CD4-positive, alpha-beta T cell treated with Interleukin-15 for 4 hours (primary cell): ENCODE measurements at regions not wholly inside any gene's neighbourhood (a gene's known extent, or its start where the extent isn't known, plus 50 kb on each side); places are given as distances from the start of the nearest gene placed in this dataset.
"Not testable (repeated sequence)": the region's sequence is repeated elsewhere in the genome, so short reads cannot be mapped to it uniquely, and the experiment has no call there.

Source experiments
- DNase-seq: peaks from one replicate; pipeline ENCODE4 v3.0.0-alpha.2; 2020; ENCODE audit warnings: low spot score

GRCh38 chr4:3865986-3866812, 100.0 kb downstream of the ADRA2C start:
- DNase-seq, result no peak

GRCh38 chr4:3866813-3867129, 100.6 kb downstream of the ADRA2C start:
- no peak for DNase-seq

DNA sequence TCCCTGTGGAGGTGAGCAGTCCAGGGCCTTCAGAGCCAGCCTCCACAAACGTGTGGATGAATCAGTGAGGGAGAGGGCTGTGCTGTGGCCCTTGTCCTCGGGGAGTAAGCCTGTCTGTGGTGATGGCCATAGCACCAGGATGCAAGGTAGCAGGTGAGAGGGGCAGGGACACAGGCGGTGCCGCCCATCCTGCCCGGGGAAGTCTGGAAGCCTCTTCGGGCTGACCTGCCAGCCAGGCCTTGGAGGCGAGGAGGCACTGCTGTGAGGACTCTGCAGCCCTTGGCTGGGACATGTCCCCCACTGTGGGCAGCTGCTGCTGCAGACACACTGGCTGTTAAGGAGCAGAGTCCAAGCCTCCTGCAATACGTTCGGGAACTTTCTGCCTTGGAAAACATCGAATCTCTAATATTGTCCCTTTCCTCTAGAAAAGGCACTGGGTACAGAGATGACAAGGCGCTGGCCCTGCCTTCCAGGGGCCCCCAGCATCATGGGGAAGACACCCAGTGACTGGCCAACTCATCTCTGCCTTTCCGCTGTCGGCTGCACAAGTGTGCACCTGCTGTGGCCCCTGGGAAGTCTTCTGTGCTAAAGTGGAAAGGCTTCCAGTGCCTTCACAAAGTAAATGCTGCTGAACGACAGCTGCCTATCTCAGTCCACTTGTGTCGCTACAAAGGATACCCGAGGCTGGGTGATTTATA, 101.4 kb downstream of the ADRA2C start:
- DNase-seq, result no peak

DNA sequence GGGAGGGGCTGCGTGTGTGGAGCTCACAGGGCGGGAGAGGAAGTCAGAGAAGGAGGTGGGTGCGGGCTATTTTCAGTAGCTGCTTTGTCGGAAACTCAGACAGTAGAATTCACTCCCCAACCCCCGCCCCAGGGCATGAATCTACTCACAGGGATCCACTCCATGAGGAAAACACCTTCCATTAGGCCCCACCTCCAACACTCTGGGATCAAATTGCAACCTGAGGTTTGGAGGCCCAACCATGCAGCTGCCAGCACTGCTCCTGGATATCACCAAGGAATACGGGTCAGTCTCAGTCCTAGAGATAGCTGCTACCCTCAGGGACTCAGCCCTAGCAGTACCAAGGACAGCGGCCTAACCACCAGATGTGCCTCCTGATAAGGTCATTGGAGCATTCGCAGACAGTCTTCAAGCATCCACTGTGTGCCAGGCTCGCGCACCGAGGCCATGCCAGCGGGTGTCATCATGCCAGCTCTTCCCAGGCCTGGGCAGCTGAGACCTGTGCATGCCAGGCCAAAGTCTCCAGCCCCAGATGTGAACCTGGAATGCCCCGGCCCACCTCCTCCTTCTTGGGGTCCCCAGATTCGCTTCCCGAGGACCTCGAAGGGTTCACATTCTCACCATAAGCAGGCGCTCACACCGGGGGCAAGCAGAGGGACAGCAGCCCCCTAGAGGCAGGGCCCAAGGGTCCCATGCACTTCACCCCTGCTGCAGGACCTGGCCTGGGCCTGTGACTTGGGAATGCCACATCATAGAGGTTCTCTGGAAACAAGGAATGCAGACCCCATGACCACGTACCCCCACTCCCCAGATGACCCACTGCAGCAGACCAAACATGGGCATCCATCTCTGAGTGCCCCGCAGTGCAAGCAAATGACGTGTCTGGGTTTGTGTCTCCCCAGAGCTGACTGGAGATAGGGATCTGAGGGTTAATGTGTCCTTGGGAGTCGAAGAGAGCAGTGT, 102.3 kb downstream of the ADRA2C start:
- DNase-seq, result no peak

DNA sequence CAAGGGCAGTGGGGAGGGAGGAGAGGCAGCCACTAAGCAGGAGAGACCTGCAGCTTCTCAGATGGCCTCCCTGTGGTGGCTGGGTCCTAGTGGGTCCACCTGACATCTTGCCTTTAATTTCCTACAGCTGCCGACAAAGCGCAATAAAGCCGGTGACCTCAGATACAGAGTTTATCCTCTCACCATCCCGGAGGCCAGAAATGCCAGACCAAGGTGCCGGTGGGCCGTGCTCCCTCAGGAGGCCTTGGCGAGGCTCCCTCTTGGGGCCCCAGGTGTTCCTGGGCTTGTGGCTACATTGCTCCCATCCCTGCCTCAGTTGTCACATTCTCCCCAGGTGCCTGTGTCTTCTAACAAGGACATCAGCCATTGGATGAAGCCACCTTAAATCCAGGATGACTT, 103.0 kb downstream of the ADRA2C start:
- DNase-seq, result no peak

- no peak for DNase-seq
Observed at GRCh38 chr4:3869661-3870566, 103.7 kb downstream of the ADRA2C start.

- no peak for DNase-seq
Observed at GRCh38 chr4:3870567-3870962, 104.4 kb downstream of the ADRA2C start.

- DNase-seq, result no peak
Observed at GRCh38 chr4:3871181-3871852, 105.1 kb downstream of the ADRA2C start.

GRCh38 chr4:3871881-3872833, 106.0 kb downstream of the ADRA2C start:
- DNase-seq, result no peak

DNA sequence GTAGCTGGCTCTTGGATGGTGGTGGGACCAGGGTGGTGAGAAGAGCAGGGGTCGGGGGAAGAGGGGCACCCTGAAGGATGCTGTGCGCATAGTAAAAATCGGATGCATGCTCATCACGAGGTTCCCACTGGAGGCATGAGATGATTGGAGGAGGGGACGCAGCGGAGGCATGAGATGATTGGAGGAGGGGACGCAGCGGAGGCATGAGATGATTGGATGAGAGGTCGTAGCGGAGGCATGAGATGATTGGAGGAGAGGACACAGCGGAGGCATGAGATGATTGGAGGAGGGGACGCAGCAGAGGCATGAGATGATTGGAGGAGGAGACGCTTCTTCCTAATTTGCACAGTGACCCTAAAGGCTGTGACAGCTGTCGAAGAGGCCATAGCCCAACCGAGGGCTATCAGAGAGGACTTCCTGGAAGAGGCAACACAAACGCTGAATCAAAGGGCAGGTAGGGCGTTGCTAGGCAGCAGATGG, 106.7 kb downstream of the ADRA2C start:
- no peak for DNase-seq

- DNase-seq, result no peak
Observed at GRCh38 chr4:3873408-3874027, 107.3 kb downstream of the ADRA2C start.

GRCh38 chr4:3874028-3874415, 107.8 kb downstream of the ADRA2C start:
- DNase-seq, result no peak

DNA sequence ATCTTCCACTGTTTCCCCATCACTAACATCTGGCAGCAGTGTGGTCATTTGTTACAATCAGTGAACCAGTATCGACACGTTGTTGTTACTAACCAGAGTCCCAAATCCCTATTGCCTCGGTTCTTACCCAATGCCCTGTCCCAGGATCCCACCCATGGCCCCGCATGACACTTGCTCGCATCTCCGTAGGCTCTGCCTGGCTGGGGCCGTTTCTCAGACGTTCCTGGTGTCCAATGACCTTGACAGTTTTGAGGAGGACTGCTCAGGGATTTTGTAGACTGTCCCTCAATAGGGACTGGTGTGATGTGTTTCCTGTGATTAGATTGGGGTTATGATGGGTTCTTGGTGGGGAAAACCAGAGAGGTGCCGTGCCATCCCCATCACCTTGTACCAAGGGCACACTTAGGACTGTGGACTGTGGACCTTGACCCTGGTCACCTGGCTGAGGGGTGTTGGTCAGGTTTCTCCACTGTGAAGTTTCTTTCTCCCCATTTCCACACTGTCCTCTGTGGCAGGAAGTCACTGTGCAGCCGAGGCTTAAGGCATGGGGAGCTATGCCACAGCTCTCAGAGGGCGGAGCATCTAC, 108.4 kb downstream of the ADRA2C start:
- no peak for DNase-seq

- no peak for DNase-seq
Observed at GRCh38 chr4:3875466-3875865, 109.3 kb downstream of the ADRA2C start.

GRCh38 chr4:3876057-3876845, 110.1 kb downstream of the ADRA2C start:
- not testable (repeated sequence) for DNase-seq

DNA sequence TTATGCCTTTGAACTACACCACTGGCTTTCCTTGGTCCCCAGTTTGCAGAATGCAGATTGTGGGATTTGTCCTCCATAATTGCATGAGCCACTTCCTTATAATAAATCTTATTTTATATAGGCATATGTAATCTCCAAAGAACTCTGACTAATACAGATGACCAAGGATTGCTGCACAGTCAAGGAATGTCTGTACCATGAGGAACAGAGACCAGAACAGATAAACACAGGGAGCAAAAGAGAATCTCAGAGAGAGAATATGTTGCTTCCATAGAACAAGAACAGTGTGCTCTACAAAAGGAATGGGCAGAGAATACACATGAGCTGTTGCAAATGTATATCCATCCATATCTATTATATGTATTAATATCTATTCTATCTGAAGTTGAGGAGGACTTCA, 111.1 kb downstream of the ADRA2C start:
- no peak for DNase-seq

DNA sequence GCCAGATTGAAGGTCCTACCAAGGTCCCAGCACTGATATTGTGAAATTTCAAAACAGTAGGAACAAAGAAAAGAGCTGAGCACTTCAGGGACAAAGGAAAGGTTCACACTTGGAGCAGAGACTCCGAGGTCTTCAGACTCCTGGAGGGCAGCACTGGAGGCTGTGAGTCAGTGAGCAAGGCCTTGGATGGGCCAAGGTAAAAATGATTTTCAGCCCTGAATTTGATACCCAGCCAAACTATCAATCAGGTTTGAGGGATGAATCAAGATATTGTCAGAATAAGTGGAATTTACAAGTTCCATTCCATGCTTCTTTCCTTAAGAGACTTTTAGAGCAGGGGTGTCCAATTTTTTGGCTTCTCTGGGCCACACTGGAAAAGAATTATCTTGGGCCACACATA, 111.7 kb downstream of the ADRA2C start:
- no peak for DNase-seq

DNA sequence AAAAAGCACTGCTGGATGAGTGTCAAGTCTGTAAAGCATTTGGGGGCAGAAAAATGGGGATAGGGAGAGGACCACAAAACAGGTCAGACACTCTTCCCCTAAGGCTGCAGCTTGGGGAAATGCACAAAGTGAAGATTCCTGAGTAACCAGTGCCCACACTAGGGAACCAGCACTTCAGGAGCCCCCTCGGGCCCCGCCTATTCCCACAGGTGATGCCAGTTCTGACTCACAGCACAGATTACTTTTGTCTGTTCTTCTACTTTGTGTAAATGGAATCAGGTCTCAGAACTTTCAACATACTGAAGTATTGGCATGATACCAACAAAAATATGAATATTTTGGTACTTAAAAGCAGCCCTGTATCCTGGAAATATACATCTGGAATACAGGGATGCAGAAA, 112.5 kb downstream of the ADRA2C start:
- DNase-seq, result no peak
